ENCODE measurements at regions not wholly inside any gene's neighbourhood (a gene's known extent, or its start where the extent isn't known, plus 50 kb on each side); places are given as distances from the start of the nearest gene placed in this dataset.

DNA sequence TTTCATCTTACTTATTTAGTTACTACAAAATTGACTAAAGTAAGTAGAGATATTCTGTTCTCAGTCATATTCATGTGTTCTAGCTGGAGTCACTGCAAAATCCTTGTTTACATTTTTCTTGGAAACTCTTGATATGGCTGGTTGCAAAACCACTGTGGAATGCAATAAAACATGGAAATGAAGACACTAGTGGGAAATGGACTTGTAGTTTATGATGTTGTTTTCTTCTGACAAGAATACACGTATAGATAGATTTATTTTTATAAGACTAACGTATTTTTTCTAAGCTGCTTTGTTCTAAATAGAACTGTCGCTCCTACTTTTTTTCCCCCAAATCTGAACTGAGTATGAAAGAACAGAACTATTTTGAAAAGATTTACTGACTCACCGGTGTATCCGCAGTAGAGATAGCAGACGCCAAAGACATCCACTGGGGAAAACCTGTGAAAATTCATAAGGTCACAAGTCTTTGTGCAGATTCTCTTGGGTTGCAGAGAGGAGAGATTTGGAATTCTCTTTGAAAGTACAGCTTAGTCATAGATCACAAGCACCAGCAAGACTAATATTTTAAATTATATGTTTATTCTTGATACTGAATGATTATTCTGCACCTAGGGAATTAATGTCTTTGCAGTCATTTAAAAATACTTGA, 119.6 kb upstream of the TAF11L2 start:
- WGBS, 3 donors: 5 to 10% (median 6%) methylated on average over 6 of the region's 6 CpGs
- Histone ChIP-seq H3K36me3 (no peaks in the 10 kb centered on the region), H3K9me3 (no peaks in the 10 kb centered on the region), H3K27me3 (no peaks in the 10 kb centered on the region), H3K4me1 (ENCODE audit: insufficient read depth) (peaks cover 8% of the 10 kb centered on the region), H3K4me3 (no peak overlapping the region), H3K27ac (peak overlapping the region in 1 of 2 donors; percentile 19)
- TF ChIP-seq POLR2A (IDR thresholded peaks at IDR 0.05): no peak
- TF ChIP-seq, protein P1, sequence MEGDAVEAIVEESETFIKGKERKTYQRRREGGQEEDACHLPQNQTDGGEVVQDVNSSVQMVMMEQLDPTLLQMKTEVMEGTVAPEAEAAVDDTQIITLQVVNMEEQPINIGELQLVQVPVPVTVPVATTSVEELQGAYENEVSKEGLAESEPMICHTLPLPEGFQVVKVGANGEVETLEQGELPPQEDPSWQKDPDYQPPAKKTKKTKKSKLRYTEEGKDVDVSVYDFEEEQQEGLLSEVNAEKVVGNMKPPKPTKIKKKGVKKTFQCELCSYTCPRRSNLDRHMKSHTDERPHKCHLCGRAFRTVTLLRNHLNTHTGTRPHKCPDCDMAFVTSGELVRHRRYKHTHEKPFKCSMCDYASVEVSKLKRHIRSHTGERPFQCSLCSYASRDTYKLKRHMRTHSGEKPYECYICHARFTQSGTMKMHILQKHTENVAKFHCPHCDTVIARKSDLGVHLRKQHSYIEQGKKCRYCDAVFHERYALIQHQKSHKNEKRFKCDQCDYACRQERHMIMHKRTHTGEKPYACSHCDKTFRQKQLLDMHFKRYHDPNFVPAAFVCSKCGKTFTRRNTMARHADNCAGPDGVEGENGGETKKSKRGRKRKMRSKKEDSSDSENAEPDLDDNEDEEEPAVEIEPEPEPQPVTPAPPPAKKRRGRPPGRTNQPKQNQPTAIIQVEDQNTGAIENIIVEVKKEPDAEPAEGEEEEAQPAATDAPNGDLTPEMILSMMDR (IDR thresholded peaks at IDR 0.05): no peak
- TF ChIP-seq EP300 (IDR thresholded peaks at IDR 0.05): no peak
- intact Hi-C loops (cut with DNase I): loop anchor here in 1 of 4 donors (10.0 kb wide), 1 partner anchor 714 kb away; no protein-coding TSS in a partner anchor
- no peak for DNase-seq

DNA sequence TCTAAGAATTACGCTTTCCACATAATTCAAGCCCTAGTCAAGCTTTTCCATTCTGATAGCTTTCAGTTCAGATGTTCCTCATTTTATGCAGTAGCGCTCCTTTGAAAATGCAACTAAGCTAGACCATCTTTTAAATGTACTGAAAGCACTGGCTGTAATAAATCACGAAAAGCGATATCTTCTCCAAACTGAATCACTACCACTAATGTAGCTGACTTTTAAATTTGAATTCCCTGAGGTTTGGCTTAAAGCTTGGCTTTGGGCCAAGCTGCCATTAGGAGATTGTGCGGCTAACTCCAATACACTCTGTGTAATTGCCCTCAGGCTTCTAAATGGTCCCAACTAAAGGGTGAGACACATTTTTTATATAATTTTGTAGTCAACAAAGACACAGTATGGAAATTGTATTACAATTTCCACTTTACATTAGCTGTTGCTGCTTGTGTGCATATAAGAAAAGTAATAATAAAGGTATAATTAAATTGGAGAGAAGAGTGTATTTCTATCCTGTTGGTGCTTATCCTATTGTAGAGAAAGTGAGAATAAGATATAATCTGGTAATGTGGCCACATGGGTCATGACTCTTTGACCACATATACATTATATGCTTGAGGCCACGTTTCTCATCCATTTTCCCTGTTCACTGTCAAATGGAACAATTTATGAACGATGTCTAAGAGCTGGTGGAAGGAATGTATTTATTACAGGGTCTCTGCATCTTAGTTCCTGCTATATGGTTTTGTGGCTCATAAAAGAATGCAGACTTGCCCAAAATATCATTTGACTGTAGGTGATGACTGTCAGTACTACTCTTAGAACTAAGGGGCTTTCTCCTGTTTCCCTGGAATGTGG, 118.7 kb upstream of the TAF11L2 start:
- Histone ChIP-seq H3K9me3 (no peaks in the 10 kb centered on the region), H3K36me3 (no peaks in the 10 kb centered on the region), H3K27ac (peak overlapping the region in 1 of 2 donors; percentile 19), H3K27me3 (no peaks in the 10 kb centered on the region), H3K4me3 (no peak overlapping the region), H3K4me1 (ENCODE audit: insufficient read depth) (peaks cover 8% of the 10 kb centered on the region)
- TF ChIP-seq POLR2A (IDR thresholded peaks at IDR 0.05) (no peak), EP300 (IDR thresholded peaks at IDR 0.05) (no peak)
- TF ChIP-seq, protein P1 (IDR thresholded peaks at IDR 0.05): no peak
- no peak for DNase-seq
- WGBS, 3 donors: 31 to 32% (median 31%) methylated on average over 7 of the region's 7 CpGs
- intact Hi-C loops (cut with DNase I): loop anchor here in 1 of 4 donors (10.0 kb wide), 1 partner anchor 715 kb away; no protein-coding TSS in a partner anchor

DNA sequence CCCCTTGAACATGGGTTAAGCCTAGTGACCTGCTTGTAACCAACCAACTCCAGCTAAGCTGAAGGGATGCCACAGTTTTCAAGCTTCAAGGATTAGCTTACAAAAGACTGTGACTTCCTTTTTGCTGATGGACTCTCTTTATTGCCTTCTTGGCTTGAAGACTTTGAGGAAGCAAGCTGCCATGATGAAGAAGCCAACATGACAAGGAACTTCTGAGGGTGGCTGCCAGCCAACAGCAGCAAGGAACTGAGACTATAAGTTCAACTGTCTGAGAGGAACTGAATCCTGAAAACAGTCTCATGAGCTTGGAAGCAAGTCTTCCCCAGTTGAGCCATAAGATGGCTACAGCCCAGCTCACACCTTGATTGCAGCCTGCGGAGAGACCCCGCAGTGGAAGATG, 116.1 kb upstream of the TAF11L2 start:
- Histone ChIP-seq H3K36me3 (no peaks in the 10 kb centered on the region), H3K4me3 (no peak overlapping the region), H3K9me3 (no peaks in the 10 kb centered on the region), H3K4me1 (ENCODE audit: insufficient read depth) (peaks cover 6% of the 10 kb centered on the region), H3K27ac (no peak overlapping the region), H3K27me3 (no peaks in the 10 kb centered on the region)
- intact Hi-C loops (cut with DNase I): no loop called here
- no peak for DNase-seq
- TF ChIP-seq, protein P1 (IDR thresholded peaks at IDR 0.05): no peak
- TF ChIP-seq POLR2A (IDR thresholded peaks at IDR 0.05) (no peak), EP300 (IDR thresholded peaks at IDR 0.05) (no peak)
- 91 to 100% (median 97%) methylated on average over 2 of the region's 2 CpGs for WGBS, 3 donors

DNA sequence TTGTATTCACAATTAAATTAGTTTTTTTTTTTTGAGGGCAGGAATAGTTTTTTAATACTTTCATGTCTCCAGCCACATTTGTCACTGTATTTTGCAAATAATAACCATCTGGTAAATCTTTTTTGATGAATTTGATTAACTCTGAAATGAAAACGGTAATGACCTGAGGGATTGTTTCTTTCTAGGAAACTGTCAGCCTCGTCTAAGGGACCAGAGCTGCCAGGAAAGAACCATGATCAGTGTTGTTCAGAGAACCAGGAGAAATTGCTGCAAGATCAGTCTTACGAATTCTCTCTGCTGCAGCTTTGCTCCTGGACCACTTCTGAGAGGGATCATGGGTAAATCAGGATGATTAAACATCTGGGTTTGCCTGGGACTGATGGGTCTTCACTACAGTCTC, 114.5 kb upstream of the TAF11L2 start:
- intact Hi-C loops (cut with DNase I): no loop called here
- 59 to 74% (median 64%) methylated on average over 3 of the region's 3 CpGs for WGBS, 3 donors
- H3K9me3 ChIP-seq: no peaks in the 10 kb centered on the region
- DNase-seq: no peak
- H3K4me1 ChIP-seq (ENCODE audit: insufficient read depth): peaks cover 4% of the 10 kb centered on the region
- no peak overlapping the region for H3K4me3 ChIP-seq
- H3K36me3 ChIP-seq: no peaks in the 10 kb centered on the region
- no peaks in the 10 kb centered on the region for H3K27me3 ChIP-seq
- TF ChIP-seq EP300 (IDR thresholded peaks at IDR 0.05): no peak
- no peak for TF ChIP-seq POLR2A (IDR thresholded peaks at IDR 0.05)
- TF ChIP-seq, protein P1 (IDR thresholded peaks at IDR 0.05): no peak
- no peak overlapping the region for H3K27ac ChIP-seq

Measured in ovary (tissue), 7 donors.